H1 (cell line): ENCODE measurements at regions not wholly inside any gene's neighbourhood (a gene's known extent, or its start where the extent isn't known, plus 50 kb on each side); places are given as distances from the start of the nearest gene placed in this dataset.

Source experiments
- CTCF ChIA-PET: fragments of 300-600 bp; sonication (Branson Sonifier 250); formaldehyde crosslinking; loops from one replicate; lab custom pipeline; 2021; ENCODE audit not compliant: partially characterized antibody; lab: Charles Lee
- POLR2A ChIA-PET: fragments of 300-600 bp; sonication (Branson Sonifier 250); formaldehyde crosslinking; loops from one replicate; lab custom pipeline; 2021; ENCODE audit warnings: inconsistent platforms; ENCODE audit not compliant: partially characterized antibody; lab: Charles Lee
- DNase-seq, 2 experiments: peaks; one replicate each; pipeline versions ENCODE4 v3.0.0 to v3.0.0-alpha.2; 2010 to 2022; ENCODE audit warnings: low spot score in 2 of 2, low read depth in 1 of 2, mixed read lengths in 1 of 2
- FAIRE-seq: peaks from 2 replicates; lab custom pipeline; 2011; peaks lifted over from hg19 to GRCh38; lab: Jason Lieb, UNC
- H2AFZ ChIP-seq: 2 replicates; pipeline ENCODE4 v1.8.1; 2012; ENCODE audit warnings: low read length, inconsistent platforms
- H2AK5ac ChIP-seq: 2 replicates; pipeline ENCODE4 v1.6.1; 2013; ENCODE audit warnings: low read depth, low read length
- H2BK120ac ChIP-seq: replicated peaks from 2 replicates; pipeline ENCODE3; 2013; ENCODE audit warnings: low read depth, low read length, inconsistent platforms
- H2BK12ac ChIP-seq: 2 replicates; pipeline ENCODE4 v1.6.1; 2013; ENCODE audit warnings: low read depth, low read length
- H2BK15ac ChIP-seq: 2 replicates; pipeline ENCODE4 v1.6.1; 2013; ENCODE audit warnings: low read length
- H2BK20ac ChIP-seq: 2 replicates; pipeline ENCODE4 v1.6.1; 2013; ENCODE audit warnings: low read length
- H2BK5ac ChIP-seq: 2 replicates; pipeline ENCODE4 v1.6.1; 2013; ENCODE audit warnings: low read depth, low read length
- H3K14ac ChIP-seq: 2 replicates; pipeline ENCODE4 v1.6.1; 2013; ENCODE audit warnings: inconsistent platforms; ENCODE audit not compliant: insufficient read length
- H3K18ac ChIP-seq: 2 replicates; pipeline ENCODE4 v1.6.1; 2013; ENCODE audit warnings: low read length; ENCODE audit errors: extremely low read depth
- H3K23ac ChIP-seq: 2 replicates; pipeline ENCODE4 v1.6.1; 2013; ENCODE audit warnings: inconsistent platforms; ENCODE audit not compliant: insufficient read length
- H3K23me2 ChIP-seq: 2 replicates; pipeline ENCODE4 v1.6.1; 2013; ENCODE audit warnings: low read depth, low read length
- H3K27ac ChIP-seq: 2 replicates; pipeline ENCODE4 v1.6.1; 2011; ENCODE audit warnings: low read depth, low read length, inconsistent platforms
- H3K27me3 ChIP-seq, 4 experiments: replicated peaks in 1 of 4; 1 replicate in 1 of 4; 2 replicates in 3 of 4; pipeline versions ENCODE4 v1.6.1 to v1.8.1; 2011 to 2013; ENCODE audit warnings: low read length in 3 of 4, mild to moderate bottlenecking in 3 of 4, inconsistent platforms in 2 of 4, mixed read lengths in 2 of 4, moderate library complexity in 1 of 4; ENCODE audit not compliant: control insufficient read depth in 3 of 4, insufficient read depth in 3 of 4; ENCODE audit errors: extremely low read depth in 1 of 4
- H3K36me3 ChIP-seq, 4 experiments: 2 replicates each; pipeline versions ENCODE4 v1.6.1 to v1.8.1; 2011 to 2013; ENCODE audit warnings: mild to moderate bottlenecking in 4 of 4, low read length in 3 of 4, moderate library complexity in 2 of 4, control low read depth in 1 of 4, inconsistent platforms in 1 of 4; ENCODE audit not compliant: insufficient read depth in 4 of 4, control insufficient read depth in 2 of 4
- H3K4ac ChIP-seq: replicated peaks from 2 replicates; pipeline ENCODE3; 2013; ENCODE audit warnings: low read length, low read depth, mixed read lengths, inconsistent platforms; ENCODE audit not compliant: insufficient read length
- H3K4me1 ChIP-seq, 4 experiments: replicated peaks in 1 of 4; 1 replicate in 1 of 4; 2 replicates in 3 of 4; pipeline versions ENCODE4 v1.6.1 to v1.8.1; 2011 to 2013; ENCODE audit warnings: low read length in 3 of 4, inconsistent platforms in 2 of 4, mixed read lengths in 1 of 4; ENCODE audit not compliant: insufficient read depth in 4 of 4, control insufficient read depth in 3 of 4
- H3K4me2 ChIP-seq, 2 experiments: 2 replicates each; pipeline versions ENCODE4 v1.6.1 to v1.8.1; 2011 to 2013; ENCODE audit warnings: low read depth in 2 of 2, low read length in 2 of 2, control low read depth in 1 of 2, inconsistent platforms in 1 of 2, mild to moderate bottlenecking in 1 of 2; ENCODE audit not compliant: insufficient read depth in 1 of 2
- H3K4me3 ChIP-seq, 4 experiments: fragments of 200-600, 300-600 bp in 1 of 4; sonication (generic), shearing (Covaris generic), sonication (Bioruptor Twin) in 1 of 4; 2 replicates each; pipeline versions ENCODE4 v1.5.1 to v1.8.1; 2011 to 2016; ENCODE audit warnings: low read length in 4 of 4, low read depth in 3 of 4, control low read depth in 2 of 4, inconsistent platforms in 2 of 4, mild to moderate bottlenecking in 2 of 4, mixed read lengths in 1 of 4, moderate library complexity in 1 of 4; ENCODE audit not compliant: insufficient read depth in 2 of 4; ENCODE audit errors: extremely low read depth in 1 of 4
- H3K56ac ChIP-seq: replicated peaks from 2 replicates; pipeline ENCODE3; 2013; ENCODE audit warnings: low read depth, mild to moderate bottlenecking, mixed read lengths, low read length, inconsistent platforms; ENCODE audit not compliant: insufficient read length
- H3K79me1 ChIP-seq: 2 replicates; pipeline ENCODE4 v1.6.1; 2013; ENCODE audit warnings: low read depth, low read length, control low read depth
- H3K79me2 ChIP-seq, 2 experiments: 2 replicates each; pipeline versions ENCODE4 v1.6.1 to v1.8.1; 2012 to 2013; ENCODE audit warnings: low read length in 2 of 2, mild to moderate bottlenecking in 2 of 2, inconsistent platforms in 1 of 2; ENCODE audit not compliant: insufficient read depth in 2 of 2, control insufficient read depth in 1 of 2
- H3K9ac ChIP-seq, 4 experiments: replicated peaks in 1 of 4; 1 replicate in 1 of 4; 2 replicates in 3 of 4; pipeline versions ENCODE4 v1.6.1 to v1.8.1; 2011 to 2013; ENCODE audit warnings: low read depth in 3 of 4, low read length in 3 of 4, control low read depth in 2 of 4, mild to moderate bottlenecking in 2 of 4, moderate library complexity in 2 of 4, inconsistent platforms in 1 of 4; ENCODE audit errors: extremely low read depth in 1 of 4
- H3K9me3 ChIP-seq, 2 experiments: 2 replicates each; pipeline versions ENCODE4 v1.6.1 to v1.8.1; 2012 to 2013; ENCODE audit warnings: mild to moderate bottlenecking in 2 of 2, moderate library complexity in 2 of 2, control low read depth in 1 of 2, inconsistent platforms in 1 of 2, low read depth in 1 of 2, low read length in 1 of 2, mixed read lengths in 1 of 2; ENCODE audit not compliant: insufficient read depth in 2 of 2
- H4K20me1 ChIP-seq, 2 experiments: replicated peaks in 1 of 2; 2 replicates each; pipeline versions ENCODE3 to v1.8.1; 2011 to 2013; ENCODE audit warnings: inconsistent platforms in 2 of 2, low read length in 2 of 2, mild to moderate bottlenecking in 1 of 2; ENCODE audit not compliant: insufficient read depth in 2 of 2, control insufficient read depth in 1 of 2
- H4K5ac ChIP-seq: 2 replicates; pipeline ENCODE4 v1.6.1; 2013; ENCODE audit warnings: low read length, low read depth, mixed read lengths, inconsistent platforms; ENCODE audit not compliant: insufficient read length
- H4K8ac ChIP-seq: 2 replicates; pipeline ENCODE4 v1.8.0; 2013; ENCODE audit warnings: mild to moderate bottlenecking, moderate library complexity, low read length, inconsistent platforms; ENCODE audit not compliant: insufficient read depth; ENCODE audit errors: extremely low read depth
- H4K91ac ChIP-seq: replicated peaks from 2 replicates; pipeline ENCODE3; 2013; ENCODE audit warnings: low read length, mixed read lengths, inconsistent platforms; ENCODE audit not compliant: insufficient read length
- ASH2L ChIP-seq: fragments of 200-600, 300-600 bp; sonication (generic); IDR thresholded peaks from one replicate; pipeline ENCODE4 v1.7.1; 2017; ENCODE audit warnings: low read length
- BRCA1 ChIP-seq: IDR thresholded peaks from 2 replicates; pipeline ENCODE4 v1.6.1; 2012; ENCODE audit warnings: low read depth, low read length, improper control_type of control experiment
- GABPA ChIP-seq: IDR thresholded peaks from 2 replicates; pipeline ENCODE4 v1.6.1; 2011; ENCODE audit warnings: mild to moderate bottlenecking, low read length, moderate library complexity, borderline replicate concordance; ENCODE audit not compliant: insufficient read depth
- HDAC2 ChIP-seq, 2 experiments: fragments of 300-600 bp in 1 of 2; sonication (generic) in 1 of 2; IDR thresholded peaks; 2 replicates each; pipeline ENCODE4 v1.6.1; 2011 to 2012; ENCODE audit warnings: low read depth in 2 of 2, low read length in 2 of 2, mild to moderate bottlenecking in 2 of 2, moderate library complexity in 2 of 2, borderline replicate concordance in 1 of 2, inconsistent platforms in 1 of 2
- HDAC6 ChIP-seq: IDR thresholded peaks from one replicate; pipeline ENCODE4 v1.7.1; 2012; ENCODE audit warnings: low read depth, mild to moderate bottlenecking, inconsistent platforms, low read length, moderate library complexity
- JUND ChIP-seq: IDR thresholded peaks from 2 replicates; pipeline ENCODE4 v1.6.1; 2011; ENCODE audit warnings: mild to moderate bottlenecking, improper control_type of control experiment, low read length
- KDM4A ChIP-seq: IDR thresholded peaks from one replicate; pipeline ENCODE4 v1.7.1; 2012; ENCODE audit warnings: low read depth, mild to moderate bottlenecking, moderate library complexity, low read length, inconsistent platforms; ENCODE audit not compliant: severe bottlenecking
- POU5F1 ChIP-seq: IDR thresholded peaks from 2 replicates; pipeline ENCODE4 v1.6.1; 2011; ENCODE audit warnings: low read depth, mild to moderate bottlenecking, low read length, moderate library complexity
- RAD21 ChIP-seq, 2 experiments: IDR thresholded peaks in 1 of 2; conservative IDR thresholded peaks in 1 of 2; 2 replicates each; pipeline ENCODE4 v1.6.1; 2011; ENCODE audit warnings: low read depth in 2 of 2, low read length in 2 of 2, improper control_type of control experiment in 1 of 2, inconsistent platforms in 1 of 2, mild to moderate bottlenecking in 1 of 2, moderate library complexity in 1 of 2
- RBBP5 ChIP-seq: IDR thresholded peaks from 2 replicates; pipeline ENCODE4 v1.7.1; 2012; ENCODE audit warnings: low read depth, mild to moderate bottlenecking, inconsistent platforms, low read length, moderate library complexity, borderline replicate concordance
- RFX5 ChIP-seq: IDR thresholded peaks from 2 replicates; pipeline ENCODE4 v1.6.1; 2011; ENCODE audit warnings: low read depth, low read length, improper control_type of control experiment, borderline replicate concordance
- SIRT6 ChIP-seq: IDR thresholded peaks from one replicate; pipeline ENCODE4 v1.7.1; 2012; ENCODE audit warnings: low read length, inconsistent platforms
- SP1 ChIP-seq: IDR thresholded peaks from 2 replicates; pipeline ENCODE4 v1.6.1; 2011; ENCODE audit warnings: low read depth, low read length
- SP4 ChIP-seq: IDR thresholded peaks from 2 replicates; pipeline ENCODE4 v1.6.1; 2012; ENCODE audit warnings: low read length, inconsistent platforms
- TAF1 ChIP-seq: IDR thresholded peaks from 2 replicates; pipeline ENCODE4 v1.6.1; 2011; ENCODE audit warnings: mild to moderate bottlenecking, low read depth, low read length
- TAF7 ChIP-seq: optimal IDR thresholded peaks from 2 replicates; pipeline ENCODE3; 2011; ENCODE audit warnings: low read depth, mild to moderate bottlenecking, inconsistent platforms, low read length, moderate library complexity, borderline replicate concordance
- TF ChIP-seq, protein P1 (sequence below): IDR thresholded peaks from 2 replicates; pipeline ENCODE4 v1.6.1; 2012; ENCODE audit warnings: inconsistent platforms

DNA sequence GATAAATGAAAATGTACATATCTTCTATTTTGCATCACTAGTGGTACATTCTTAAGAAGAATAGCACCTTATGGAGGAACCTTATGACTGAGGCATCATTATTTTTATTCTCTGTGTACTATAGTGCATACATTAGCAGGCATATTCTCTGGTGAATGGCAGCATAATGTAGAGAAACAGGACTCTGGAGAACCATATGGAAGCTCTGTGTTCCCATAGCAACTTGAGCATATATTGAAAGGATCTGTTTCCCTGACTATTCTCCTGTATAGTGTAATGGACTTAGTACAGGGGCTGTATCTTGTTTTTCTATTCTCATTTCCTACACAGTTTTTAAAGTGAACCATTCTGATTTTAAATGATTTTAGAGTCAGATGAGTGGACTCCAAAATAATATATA lies 128.4 kb upstream of the SMIM30 start:
- H4K91ac ChIP-seq = no peak overlapping the region
- H3K4me2 ChIP-seq = no peak overlapping the region
- no peak overlapping the region for H2BK5ac ChIP-seq
- H2BK120ac ChIP-seq = no peak overlapping the region
- H3K27ac ChIP-seq = no peak overlapping the region
- no peak overlapping the region for H3K18ac ChIP-seq
- no peak overlapping the region for H2BK20ac ChIP-seq
- H4K8ac ChIP-seq = no peak overlapping the region
- H2BK15ac ChIP-seq = no peak overlapping the region
- no peak overlapping the region for H3K23ac ChIP-seq
- no peak overlapping the region for H4K5ac ChIP-seq
- no peaks in the 10 kb centered on the region for H3K36me3 ChIP-seq
- H3K23me2 ChIP-seq = no peaks in the 10 kb centered on the region
- FAIRE-seq (no peak), DNase-seq (no peak)
- no peaks in the 10 kb centered on the region for H3K4me1 ChIP-seq
- no peak overlapping the region for H3K4me3 ChIP-seq
- H3K9me3 ChIP-seq = no peaks in the 10 kb centered on the region
- no peak overlapping the region for H3K9ac ChIP-seq
- ChIA-PET POLR2A (no interaction called here), CTCF (interaction anchor here (0.9 kb wide), 1 partner anchor 87 kb away, joined by 3 read pairs; no protein-coding TSS in a partner anchor)
- no peaks in the 10 kb centered on the region for H4K20me1 ChIP-seq
- H3K14ac ChIP-seq = no peak overlapping the region
- no peak overlapping the region for H2AFZ ChIP-seq
- H3K56ac ChIP-seq = no peak overlapping the region
- no peaks in the 10 kb centered on the region for H3K79me1 ChIP-seq
- no peak overlapping the region for H2BK12ac ChIP-seq
- no peak overlapping the region for H3K4ac ChIP-seq
- H3K79me2 ChIP-seq = no peaks in the 10 kb centered on the region
- no peaks in the 10 kb centered on the region for H3K27me3 ChIP-seq
- no peak overlapping the region for H2AK5ac ChIP-seq
- TF ChIP-seq, protein P1, sequence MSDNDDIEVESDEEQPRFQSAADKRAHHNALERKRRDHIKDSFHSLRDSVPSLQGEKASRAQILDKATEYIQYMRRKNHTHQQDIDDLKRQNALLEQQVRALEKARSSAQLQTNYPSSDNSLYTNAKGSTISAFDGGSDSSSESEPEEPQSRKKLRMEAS = no peak
- TF ChIP-seq RBBP5 (no peak), GABPA (no peak), HDAC2 (IDR thresholded peaks at IDR 0.05; ENCODE audit: borderline replicate concordance in 1 of 2, low read depth in 2 of 2, low read length in 2 of 2) (no peak), ASH2L (no peak), SIRT6 (no peak), TAF1 (no peak), BRCA1 (no peak), JUND (no peak), TAF7 (no peak), RFX5 (no peak), RAD21 (IDR thresholded peaks at IDR 0.05 in 1 of 2, conservative IDR thresholded peaks at IDR 0.05 in 1 of 2; ENCODE audit: low read depth in 2 of 2, low read length in 2 of 2) (no peak), HDAC6 (no peak), SP4 (no peak), POU5F1 (no peak), KDM4A (no peak), SP1 (no peak)
